KMS-11 (cell line): ENCODE measurements at regions not wholly inside any gene's neighbourhood (a gene's known extent, or its start where the extent isn't known, plus 50 kb on each side); places are given as distances from the start of the nearest gene placed in this dataset.
"Not testable (repeated sequence)": the region's sequence is repeated elsewhere in the genome, so short reads cannot be mapped to it uniquely, and the experiment has no call there.

Experiments used
- H2AFZ ChIP-seq: fragments of 200-600 bp; sonication (generic); 2 replicates; pipeline ENCODE4 v1.6.1; 2016; ENCODE audit warnings: antibody characterized with exemption, mixed run types, low read depth
- H3K27ac ChIP-seq: fragments of 200-600 bp; sonication (generic); 2 replicates; pipeline ENCODE4 v1.6.1; 2016; ENCODE audit warnings: mild to moderate bottlenecking, mixed run types
- H3K27me3 ChIP-seq: fragments of 200-600 bp; sonication (generic); 2 replicates; pipeline ENCODE4 v1.6.1; 2017; ENCODE audit warnings: mild to moderate bottlenecking, low read depth, mixed run types, moderate library complexity; ENCODE audit not compliant: insufficient read depth
- H3K36me3 ChIP-seq: fragments of 200-600 bp; sonication (generic); 2 replicates; pipeline ENCODE4 v1.6.1; 2017; ENCODE audit warnings: mild to moderate bottlenecking, mixed run types; ENCODE audit not compliant: insufficient read depth
- H3K4me1 ChIP-seq: fragments of 200-600 bp; sonication (generic); 2 replicates; pipeline ENCODE4 v1.6.1; 2016; ENCODE audit warnings: mild to moderate bottlenecking, low read depth, mixed run types; ENCODE audit not compliant: poor library complexity, severe bottlenecking
- H3K4me2 ChIP-seq: fragments of 200-600 bp; sonication (generic); 2 replicates; pipeline ENCODE4 v1.7.0; 2016; ENCODE audit warnings: mild to moderate bottlenecking, mixed run types
- H3K4me3 ChIP-seq: fragments of 200-600 bp; sonication (generic); IDR thresholded peaks from 2 replicates; pipeline ENCODE4 v1.6.1; 2017; ENCODE audit warnings: low read depth, low read length, mixed read lengths; ENCODE audit not compliant: insufficient read depth
- H3K79me2 ChIP-seq: fragments of 200-600 bp; sonication (generic); 2 replicates; pipeline ENCODE4 v1.6.1; 2016; ENCODE audit warnings: low read depth, mixed run types; ENCODE audit not compliant: insufficient read depth
- H3K9ac ChIP-seq: fragments of 200-600 bp; sonication (generic); 2 replicates; pipeline ENCODE4 v1.6.1; 2016; ENCODE audit warnings: mild to moderate bottlenecking, mixed run types
- H4K20me1 ChIP-seq: fragments of 200-600 bp; sonication (generic); 2 replicates; pipeline ENCODE4 v1.6.1; 2016; ENCODE audit warnings: mild to moderate bottlenecking, mixed run types; ENCODE audit not compliant: insufficient read depth
- CTCF ChIP-seq: fragments of 200-600 bp; sonication (generic); conservative IDR thresholded peaks from 2 replicates; pipeline ENCODE4 v1.6.1; 2017; ENCODE audit warnings: low read depth, mild to moderate bottlenecking, antibody characterized with exemption, low read length, moderate library complexity, mixed read lengths

GRCh38 chr7:120060875-120061274 is 212.1 kb upstream of the KCND2 start:
- H3K4me3 ChIP-seq: no peak overlapping the region
- H3K9ac ChIP-seq: no peak overlapping the region
- H3K79me2 ChIP-seq: no peaks in the 10 kb centered on the region
- peaks cover 51% of the 10 kb centered on the region for H3K4me1 ChIP-seq
- H4K20me1 ChIP-seq: no peaks in the 10 kb centered on the region
- no peak overlapping the region for H2AFZ ChIP-seq
- H3K4me2 ChIP-seq: no peak overlapping the region
- H3K27ac ChIP-seq: no peak overlapping the region
- TF ChIP-seq CTCF: no peak
- H3K27me3 ChIP-seq: no peaks in the 10 kb centered on the region
- no peaks in the 10 kb centered on the region for H3K36me3 ChIP-seq

- H3K27ac ChIP-seq: peak overlapping the region; percentile 86
- H2AFZ ChIP-seq: peak overlapping the region; percentile 42
- TF ChIP-seq CTCF: no peak
- H3K4me1 ChIP-seq: peaks cover 69% of the 10 kb centered on the region
- no peaks in the 10 kb centered on the region for H4K20me1 ChIP-seq
- no peaks in the 10 kb centered on the region for H3K79me2 ChIP-seq
- peak overlapping the region; percentile 67 for H3K4me2 ChIP-seq
- H3K9ac ChIP-seq: peak overlapping the region; percentile 25; the same call in 1 of the 2 replicates
- no peaks in the 10 kb centered on the region for H3K36me3 ChIP-seq
- H3K27me3 ChIP-seq: no peaks in the 10 kb centered on the region
- H3K4me3 ChIP-seq: no peak overlapping the region
These were observed 208.4 kb upstream of the KCND2 start for GRCh38 chr7:120064565-120064964.

- not testable (repeated sequence) for H4K20me1 ChIP-seq, H3K27me3 ChIP-seq, H3K9ac ChIP-seq, H3K79me2 ChIP-seq, H3K4me2 ChIP-seq, H3K4me3 ChIP-seq, H3K36me3 ChIP-seq, H2AFZ ChIP-seq, H3K27ac ChIP-seq
- peaks cover 80% of the 10 kb centered on the region for H3K4me1 ChIP-seq
These were observed 206.1 kb upstream of the KCND2 start for GRCh38 chr7:120066898-120067297.

- H3K79me2 ChIP-seq: no peaks in the 10 kb centered on the region
- no peak overlapping the region for H2AFZ ChIP-seq
- H3K4me1 ChIP-seq: peaks cover 55% of the 10 kb centered on the region
- H3K27me3 ChIP-seq: no peaks in the 10 kb centered on the region
- no peak overlapping the region for H3K9ac ChIP-seq
- TF ChIP-seq CTCF: no peak
- H3K27ac ChIP-seq: peak overlapping the region; percentile 50
- H3K36me3 ChIP-seq: no peaks in the 10 kb centered on the region
- H3K4me3 ChIP-seq: no peak overlapping the region
- peak overlapping the region; percentile 43 for H3K4me2 ChIP-seq
- no peaks in the 10 kb centered on the region for H4K20me1 ChIP-seq
These were observed 202.8 kb upstream of the KCND2 start for GRCh38 chr7:120070201-120070600.

DNA sequence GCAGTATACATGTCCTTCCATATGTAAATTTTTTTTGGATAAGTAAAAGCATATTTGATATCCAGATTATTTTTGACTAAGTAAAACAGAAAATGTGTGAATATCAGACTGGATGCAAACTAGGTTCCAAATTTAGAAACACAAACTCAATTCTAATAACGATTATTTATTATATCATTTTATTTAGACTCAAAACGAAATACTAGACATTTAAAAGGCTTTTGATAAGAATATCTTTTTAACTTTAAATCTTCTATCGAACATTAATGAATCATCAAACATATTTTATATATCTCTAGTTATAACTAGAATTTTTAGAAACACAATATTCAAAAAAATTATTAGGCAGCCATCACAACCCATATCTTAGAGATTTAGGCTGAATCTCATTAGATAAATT is 195.2 kb upstream of the KCND2 start:
- TF ChIP-seq CTCF: no peak
- no peak overlapping the region for H3K4me2 ChIP-seq
- H3K27ac ChIP-seq: no peak overlapping the region
- H3K4me1 ChIP-seq: peaks cover 9% of the 10 kb centered on the region
- no peaks in the 10 kb centered on the region for H4K20me1 ChIP-seq
- H3K9ac ChIP-seq: no peak overlapping the region
- no peaks in the 10 kb centered on the region for H3K36me3 ChIP-seq
- H2AFZ ChIP-seq: no peak overlapping the region
- H3K4me3 ChIP-seq: no peak overlapping the region
- H3K27me3 ChIP-seq: no peaks in the 10 kb centered on the region
- H3K79me2 ChIP-seq: no peaks in the 10 kb centered on the region
